GM20431 (cell line): ENCODE measurements at regions not wholly inside any gene's neighbourhood (a gene's known extent, or its start where the extent isn't known, plus 50 kb on each side); places are given as distances from the start of the nearest gene placed in this dataset.

Source experiments
- in situ Hi-C: fragments of 300-500 bp; cut with MseI, MboI; formaldehyde crosslinking; loops from one replicate; pipeline ENCODE4 v1.15.0; 2020; ENCODE audit warnings: low sequenced_read_pairs; ENCODE audit not compliant: unreplicated experiment

GRCh38 chr4:184310881-184311709, 93.4 kb upstream of the ENPP6 start:
- in situ Hi-C loops = no loop called here

DNA sequence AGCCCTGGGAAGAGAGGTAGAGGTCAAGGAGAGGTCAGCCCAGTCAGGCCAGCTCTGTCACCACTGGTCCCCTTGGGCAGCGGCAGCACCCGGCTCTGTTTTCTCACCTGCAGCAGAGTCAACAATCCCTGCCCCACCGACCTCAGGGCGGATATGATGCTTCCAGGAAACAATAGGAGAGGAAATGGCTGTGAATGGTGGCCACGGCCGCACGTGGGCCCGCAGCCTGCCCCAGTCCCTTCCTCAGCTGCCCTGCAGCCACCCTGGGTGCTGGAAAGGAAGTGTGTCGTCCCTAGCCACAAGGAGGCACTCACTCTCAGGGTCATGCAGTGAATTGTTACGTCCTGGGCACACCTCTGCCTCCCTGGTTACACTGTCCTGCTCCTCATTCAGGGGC, 92.5 kb upstream of the ENPP6 start:
- in situ Hi-C loops = no loop called here

DNA sequence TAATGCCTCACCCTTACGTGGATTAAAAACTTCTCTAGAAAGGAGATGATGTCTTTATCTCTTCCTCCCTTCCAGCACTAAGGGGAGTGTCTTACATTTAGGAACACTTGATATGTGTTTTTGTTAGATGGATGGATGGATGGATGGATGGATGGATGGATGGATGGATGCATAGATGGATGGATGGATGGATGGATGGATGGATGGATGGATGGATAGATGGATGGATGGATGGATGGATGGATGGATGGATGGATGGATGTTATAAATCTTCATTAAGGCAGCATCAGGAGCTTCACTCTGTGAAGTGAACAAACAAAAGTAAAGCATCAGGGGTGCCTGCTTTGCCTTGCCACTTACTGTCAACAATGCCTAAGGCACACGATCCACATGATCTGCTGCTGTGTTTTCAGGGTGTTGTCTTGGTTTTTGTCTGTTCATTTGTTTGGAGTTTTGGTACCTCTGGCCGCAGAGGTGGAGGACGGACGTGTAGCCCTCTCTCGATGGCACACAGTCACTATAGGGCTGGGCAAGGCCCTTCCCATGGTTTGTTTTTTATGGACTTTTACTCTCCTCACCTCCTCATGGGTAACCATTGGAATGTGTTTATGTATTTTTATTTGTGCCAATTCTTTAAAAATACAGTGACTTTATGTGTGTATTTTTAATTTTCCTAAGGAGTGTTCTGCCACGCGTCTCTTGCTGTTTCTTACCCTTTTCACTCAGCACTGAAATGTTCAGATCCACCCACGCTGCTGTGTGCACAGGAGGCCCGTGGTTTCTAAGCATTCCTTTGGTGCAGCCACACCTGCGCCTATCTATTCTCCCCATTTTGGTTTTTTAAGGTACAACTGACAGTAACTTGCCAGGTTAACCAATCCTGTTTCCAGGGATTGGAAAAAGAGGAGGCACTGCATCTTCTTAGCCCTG, 91.8 kb upstream of the ENPP6 start:
- in situ Hi-C loops = no loop called here

- in situ Hi-C loops = no loop called here
Observed at GRCh38 chr4:184306949-184307348, 89.3 kb upstream of the ENPP6 start.

DNA sequence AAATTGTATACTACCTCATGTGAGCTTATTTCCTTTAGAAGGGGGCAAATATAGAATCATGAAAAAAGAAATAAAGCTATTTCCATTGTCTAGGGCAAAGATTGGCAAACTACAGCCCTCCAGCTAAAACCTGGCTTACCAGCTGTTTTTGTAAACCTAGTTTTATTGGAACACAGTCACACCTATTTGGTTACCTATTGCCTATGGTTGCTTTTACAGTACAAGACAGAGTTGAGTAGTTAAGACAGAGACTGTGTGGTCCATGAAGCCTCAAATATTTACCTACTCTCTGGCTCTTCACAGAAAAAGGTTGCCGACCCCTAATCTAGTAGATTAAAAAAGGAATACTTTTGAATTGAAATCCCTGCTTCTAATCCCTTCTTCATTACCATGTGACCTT, 88.8 kb upstream of the ENPP6 start:
- in situ Hi-C loops = no loop called here

GRCh38 chr4:184300816-184301215, 83.1 kb upstream of the ENPP6 start:
- in situ Hi-C loops = no loop called here

GRCh38 chr4:184298254-184298653, 80.6 kb upstream of the ENPP6 start:
- in situ Hi-C loops = loop anchor here (25.0 kb wide), 1 partner anchor 239 kb away; no protein-coding TSS in a partner anchor

DNA sequence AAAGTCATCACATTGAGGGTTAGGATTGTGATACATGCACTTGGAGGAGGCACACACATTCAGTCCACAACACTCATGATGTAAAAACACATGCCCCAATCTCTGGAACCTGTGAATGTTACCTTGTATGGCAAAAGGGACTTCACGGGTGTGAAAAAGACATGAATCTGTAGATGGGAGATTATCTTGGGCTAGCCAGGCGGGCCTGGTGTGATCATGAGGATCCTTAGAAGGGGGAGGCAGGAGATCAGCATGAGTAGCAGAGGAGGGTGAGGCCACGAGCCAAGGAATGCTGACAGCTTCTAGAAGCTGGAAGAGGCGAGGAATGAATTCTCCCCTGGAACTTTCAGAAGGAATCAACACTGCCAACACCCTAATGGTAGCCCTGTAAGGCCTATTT, 77.5 kb upstream of the ENPP6 start:
- in situ Hi-C loops = loop anchor here (25.0 kb wide), 1 partner anchor 242 kb away; no protein-coding TSS in a partner anchor

- in situ Hi-C loops = loop anchor here (25.0 kb wide), 1 partner anchor 243 kb away; no protein-coding TSS in a partner anchor
Observed at GRCh38 chr4:184294606-184295133, 77.0 kb upstream of the ENPP6 start.

- in situ Hi-C loops = loop anchor here (25.0 kb wide), 1 partner anchor 244 kb away; no protein-coding TSS in a partner anchor
Observed at GRCh38 chr4:184293552-184293951, 75.9 kb upstream of the ENPP6 start.

DNA sequence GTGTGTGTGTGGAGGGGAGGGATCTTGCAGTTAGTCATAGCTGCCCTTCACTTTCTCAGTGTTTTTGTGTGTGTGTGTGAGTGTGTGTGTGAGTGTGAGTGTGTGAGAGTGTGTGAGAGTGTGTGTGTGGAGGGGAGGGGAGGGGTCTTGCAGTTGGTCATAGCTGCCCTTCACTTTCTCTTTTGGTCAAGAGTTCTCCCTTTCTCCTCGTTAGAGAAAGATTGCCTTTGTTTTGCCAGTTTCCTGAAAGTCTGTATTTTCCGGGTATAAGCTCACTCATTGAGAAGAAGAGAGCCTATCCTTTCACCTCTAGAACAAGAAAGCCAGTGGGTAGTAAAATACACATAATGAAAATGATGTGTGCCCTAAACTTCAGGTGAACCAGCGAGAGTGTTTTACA, 75.2 kb upstream of the ENPP6 start:
- in situ Hi-C loops = loop anchor here (25.0 kb wide), 1 partner anchor 244 kb away; no protein-coding TSS in a partner anchor

DNA sequence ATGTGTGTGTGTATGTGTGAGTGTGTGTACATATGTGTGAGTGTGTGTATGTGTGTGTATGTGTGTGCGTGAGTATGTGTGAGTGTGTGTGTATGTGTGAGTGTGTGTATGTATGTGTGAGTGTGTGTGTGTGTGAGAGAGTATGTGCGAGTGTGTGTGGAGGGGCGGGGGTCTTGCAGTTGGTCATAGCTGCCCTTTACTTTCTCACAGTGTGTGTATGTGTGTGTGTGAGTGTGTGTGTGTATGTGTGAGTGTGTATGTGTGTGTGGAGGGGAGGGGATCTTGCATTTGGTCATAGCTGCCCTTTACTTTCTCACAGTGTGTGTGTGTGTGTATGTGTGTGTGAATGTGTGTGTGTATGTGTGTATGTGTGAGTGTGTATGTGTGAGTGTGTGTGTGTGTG, 74.8 kb upstream of the ENPP6 start:
- in situ Hi-C loops = loop anchor here (25.0 kb wide), 1 partner anchor 245 kb away; no protein-coding TSS in a partner anchor

DNA sequence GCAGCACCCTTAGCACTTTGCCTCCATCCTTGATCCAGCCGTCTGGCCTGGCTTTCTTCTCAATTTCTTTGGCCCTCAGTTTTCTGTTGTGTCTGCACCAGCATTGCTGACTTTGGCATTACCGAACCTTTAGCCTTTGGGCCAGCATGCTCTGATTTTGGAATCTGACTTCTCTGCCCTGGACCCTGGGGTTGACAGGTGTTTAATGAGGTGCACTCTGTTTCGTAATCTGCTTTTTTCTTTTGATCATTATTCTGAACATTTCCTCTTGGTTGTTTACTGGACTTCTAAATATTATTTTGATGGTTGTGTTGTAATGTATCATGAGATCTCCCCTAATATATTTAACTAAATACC, 71.5 kb upstream of the ENPP6 start:
- in situ Hi-C loops = loop anchor here (25.0 kb wide), 1 partner anchor 248 kb away; no protein-coding TSS in a partner anchor

GRCh38 chr4:184288451-184289178, 70.9 kb upstream of the ENPP6 start:
- in situ Hi-C loops = loop anchor here (25.0 kb wide), 1 partner anchor 249 kb away; no protein-coding TSS in a partner anchor

- in situ Hi-C loops = loop anchor here (25.0 kb wide), 1 partner anchor 250 kb away; no protein-coding TSS in a partner anchor
Observed at GRCh38 chr4:184287697-184288255, 70.1 kb upstream of the ENPP6 start.

GRCh38 chr4:184286358-184286757, 68.7 kb upstream of the ENPP6 start:
- in situ Hi-C loops = loop anchor here (25.0 kb wide), 1 partner anchor 251 kb away; no protein-coding TSS in a partner anchor

GRCh38 chr4:184284742-184285141, 67.1 kb upstream of the ENPP6 start:
- in situ Hi-C loops = loop anchor here (25.0 kb wide), 1 partner anchor 253 kb away; no protein-coding TSS in a partner anchor

DNA sequence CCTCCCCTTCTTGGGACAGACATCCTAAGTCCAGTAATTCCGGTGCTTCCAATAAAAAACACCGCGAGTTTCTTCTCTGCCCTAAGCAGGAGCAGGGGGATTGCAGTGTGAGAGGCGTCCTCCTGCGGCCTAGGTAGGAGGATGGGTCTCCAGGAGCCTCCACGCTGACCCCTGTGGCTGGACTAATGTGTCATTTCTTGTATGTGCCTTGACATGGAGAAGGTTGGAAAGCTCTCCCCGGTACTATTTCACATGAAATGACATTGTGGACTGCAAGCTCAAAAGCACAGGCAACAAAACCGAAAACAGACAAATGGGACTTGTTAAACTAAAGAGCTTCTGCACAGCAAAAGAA, 66.6 kb upstream of the ENPP6 start:
- in situ Hi-C loops = loop anchor here (25.0 kb wide), 1 partner anchor 253 kb away; no protein-coding TSS in a partner anchor
